GM19463 (cell line): ENCODE measurements at regions not wholly inside any gene's neighbourhood (a gene's known extent, or its start where the extent isn't known, plus 50 kb on each side); places are given as distances from the start of the nearest gene placed in this dataset.
"Not testable (repeated sequence)": the region's sequence is repeated elsewhere in the genome, so short reads cannot be mapped to it uniquely, and the experiment has no call there.

Experiments
- ATAC-seq: cut with Tn5 transposase; IDR thresholded peaks from one replicate; pipeline ENCODE4 v1.9.1; 2021; ENCODE audit warnings: mild to moderate bottlenecking, moderate library complexity; ENCODE audit not compliant: unreplicated experiment

- ATAC-seq, result no peak
Observed at GRCh38 chr5:14995229-14995628, 123.7 kb upstream of the ANKH start.

- ATAC-seq, result not testable (repeated sequence)
Observed at GRCh38 chr5:14993459-14994133, 122.0 kb upstream of the ANKH start.

- peak; percentile 83 for ATAC-seq
Observed at GRCh38 chr5:14992751-14993458, 121.3 kb upstream of the ANKH start.

GRCh38 chr5:14988223-14988622, 116.6 kb upstream of the ANKH start:
- ATAC-seq, result no peak

GRCh38 chr5:14986413-14986812, 114.8 kb upstream of the ANKH start:
- no peak for ATAC-seq

- ATAC-seq, result no peak
Observed at GRCh38 chr5:14983666-14984441, 112.3 kb upstream of the ANKH start.

- no peak for ATAC-seq
Observed at GRCh38 chr5:14980698-14981097, 109.1 kb upstream of the ANKH start.

GRCh38 chr5:14977058-14977685, 105.6 kb upstream of the ANKH start:
- no peak for ATAC-seq

- ATAC-seq, result no peak
Observed at GRCh38 chr5:14976486-14976885, 104.9 kb upstream of the ANKH start.

- no peak for ATAC-seq
Observed at GRCh38 chr5:14971873-14972272, 100.3 kb upstream of the ANKH start.

- no peak for ATAC-seq
Observed at GRCh38 chr5:14968796-14969195, 97.2 kb upstream of the ANKH start.

GRCh38 chr5:14967166-14967565, 95.6 kb upstream of the ANKH start:
- ATAC-seq, result no peak

GRCh38 chr5:14965815-14966214, 94.2 kb upstream of the ANKH start:
- ATAC-seq, result no peak

GRCh38 chr5:14962604-14963003, 91.0 kb upstream of the ANKH start:
- ATAC-seq, result no peak

- ATAC-seq, result no peak
Observed at GRCh38 chr5:14960120-14960462, 88.5 kb upstream of the ANKH start.

- ATAC-seq, result no peak
Observed at GRCh38 chr5:14959399-14960119, 88.0 kb upstream of the ANKH start.

- no peak for ATAC-seq
Observed at GRCh38 chr5:14958188-14958587, 86.6 kb upstream of the ANKH start.

GRCh38 chr5:14956423-14957046, 85.0 kb upstream of the ANKH start:
- no peak for ATAC-seq

- no peak for ATAC-seq
Observed at GRCh38 chr5:14954616-14955343, 83.2 kb upstream of the ANKH start.

- ATAC-seq, result no peak
Observed at GRCh38 chr5:14954216-14954615, 82.6 kb upstream of the ANKH start.
